ENCODE measurements at regions not wholly inside any gene's neighbourhood (a gene's known extent, or its start where the extent isn't known, plus 50 kb on each side); places are given as distances from the start of the nearest gene placed in this dataset.

DNA sequence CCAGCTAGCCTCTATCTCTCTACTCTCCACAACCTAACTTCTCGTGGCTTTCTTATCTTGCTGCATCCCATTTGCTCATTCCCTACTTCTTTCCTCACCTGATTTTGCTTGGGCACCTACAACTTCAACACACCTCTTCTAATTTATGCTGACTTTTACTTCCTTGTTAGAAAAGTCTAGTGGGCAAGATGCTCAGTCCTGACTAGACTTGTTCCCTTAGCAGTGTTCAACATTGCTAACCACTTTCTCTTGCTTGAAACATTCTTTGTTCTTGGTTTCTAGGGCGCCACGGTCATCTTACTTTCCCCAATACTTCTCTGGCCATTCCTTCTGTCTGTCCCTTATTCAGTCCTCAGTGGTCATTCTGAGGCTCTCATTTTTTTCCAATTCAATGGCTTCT, 454.7 kb upstream of the CWC22 start:
- no peak for TF ChIP-seq POLR2AphosphoS5 (IDR thresholded peaks at IDR 0.05)
- no peak for TF ChIP-seq EZH2 (IDR thresholded peaks at IDR 0.05; ENCODE audit: borderline replicate concordance, insufficient read depth, low read length, poor library complexity, severe bottlenecking)
- TF ChIP-seq CTCF (IDR thresholded peaks at IDR 0.05; ENCODE audit: poor library complexity, severe bottlenecking): no peak
- TF ChIP-seq SMC3 (conservative IDR thresholded peaks at IDR 0.05; ENCODE audit: poor library complexity): no peak
- no peak for TF ChIP-seq EP300 (conservative IDR thresholded peaks at IDR 0.05; ENCODE audit: poor library complexity, severe bottlenecking)
- no peak for TF ChIP-seq MXI1 (conservative IDR thresholded peaks at IDR 0.05; ENCODE audit: poor library complexity, severe bottlenecking)
- no peak for TF ChIP-seq RAD21 (conservative IDR thresholded peaks at IDR 0.05)
- TF ChIP-seq TAF1 (IDR thresholded peaks at IDR 0.05; ENCODE audit: low read depth): no peak

Measured in neural cell (in vitro differentiated cells).